Stomach (tissue), 8 donors: ENCODE measurements at regions not wholly inside any gene's neighbourhood (a gene's known extent, or its start where the extent isn't known, plus 50 kb on each side); places are given as distances from the start of the nearest gene placed in this dataset.
A peak's percentile ranks its signal among the peaks of the same experiment; 100 is the strongest.

Source experiments
- DNase-seq, 2 donors: peaks; one replicate each; pipeline versions ENCODE4 v3.0.0 to v3.0.0-alpha.2; 2013 to 2019
- H3K27ac ChIP-seq, 5 donors: fragments of 200-600 bp in 4 of 5; sonication (generic) in 4 of 5; one replicate each; pipeline ENCODE4 v1.5.1; 2013 to 2019; ENCODE audit warnings: mild to moderate bottlenecking in 1 of 5, moderate library complexity in 1 of 5
- H3K27me3 ChIP-seq, 3 donors: fragments of 200-600 bp; sonication (generic); one replicate each; pipeline ENCODE4 v1.5.1; 2017 to 2019; ENCODE audit warnings: mixed run types in 1 of 3
- H3K36me3 ChIP-seq, 4 donors: fragments of 200-600 bp; sonication (generic); 1 replicate in 3 of 4; 2 replicates in 1 of 4; pipeline ENCODE4 v1.5.1; 2016 to 2019
- H3K4me1 ChIP-seq, 4 donors: fragments of 200-600 bp; sonication (generic); one replicate each; pipeline ENCODE4 v1.5.1; 2016 to 2019
- H3K4me3 ChIP-seq, 4 donors: fragments of 200-600 bp; sonication (generic) in 3 of 4; one replicate each; pipeline ENCODE4 v1.5.1; 2016 to 2019; ENCODE audit warnings: mild to moderate bottlenecking in 1 of 4
- H3K9me3 ChIP-seq, 4 donors: fragments of 200-600 bp; sonication (generic); one replicate each; pipeline ENCODE4 v1.5.1; 2016 to 2019
- EP300 ChIP-seq: sonication (generic); formaldehyde crosslinking; IDR thresholded peaks from one replicate; pipeline ENCODE4 v1.6.1; 2017; ENCODE audit warnings: antibody characterized with exemption
- POLR2A ChIP-seq, 4 donors: fragments of 450-650 bp; IDR thresholded peaks; one replicate each; pipeline ENCODE4 v1.6.1; 2016; ENCODE audit warnings: antibody characterized with exemption in 4 of 4, control low read depth in 2 of 4, mild to moderate bottlenecking in 1 of 4, moderate library complexity in 1 of 4
- POLR2AphosphoS5 ChIP-seq, 3 donors: sonication (generic); formaldehyde crosslinking; IDR thresholded peaks; one replicate each; pipeline ENCODE4 v1.6.1; 2016; ENCODE audit warnings: antibody characterized with exemption in 3 of 3
- WGBS, 5 donors: extraction: QIAGEN DNeasy Blood & Tissue Kit in 3 of 5; methylation state at CpG; one replicate each; pipeline versions ENCODE4 v1.1.5 to v1.1.7; 2013 to 2018; 5-methylcytosine and 5-hydroxymethylcytosine counted together
- intact Hi-C: fragments of 100-400 bp; cut with DNase I; formaldehyde crosslinking; loops from one replicate; pipeline ENCODE4 v1.15.1; 2023; ENCODE audit warnings: low total_unique reads
- TF ChIP-seq, protein P1 (sequence below), 7 experiments: fragments of 450-650 bp in 4 of 7; fragments of 200-600 bp in 3 of 7; sonication (generic) in 3 of 7; IDR thresholded peaks; one replicate each; pipeline ENCODE4 v1.5.1; 2016 to 2019; ENCODE audit warnings: antibody characterized with exemption in 7 of 7, control low read depth in 2 of 7, mild to moderate bottlenecking in 1 of 7
- donor health status: healthy with polysubstance abuse.
- donor health status: Bipolar disorder and iron deficiency.
- donor health status: healthy.

DNA sequence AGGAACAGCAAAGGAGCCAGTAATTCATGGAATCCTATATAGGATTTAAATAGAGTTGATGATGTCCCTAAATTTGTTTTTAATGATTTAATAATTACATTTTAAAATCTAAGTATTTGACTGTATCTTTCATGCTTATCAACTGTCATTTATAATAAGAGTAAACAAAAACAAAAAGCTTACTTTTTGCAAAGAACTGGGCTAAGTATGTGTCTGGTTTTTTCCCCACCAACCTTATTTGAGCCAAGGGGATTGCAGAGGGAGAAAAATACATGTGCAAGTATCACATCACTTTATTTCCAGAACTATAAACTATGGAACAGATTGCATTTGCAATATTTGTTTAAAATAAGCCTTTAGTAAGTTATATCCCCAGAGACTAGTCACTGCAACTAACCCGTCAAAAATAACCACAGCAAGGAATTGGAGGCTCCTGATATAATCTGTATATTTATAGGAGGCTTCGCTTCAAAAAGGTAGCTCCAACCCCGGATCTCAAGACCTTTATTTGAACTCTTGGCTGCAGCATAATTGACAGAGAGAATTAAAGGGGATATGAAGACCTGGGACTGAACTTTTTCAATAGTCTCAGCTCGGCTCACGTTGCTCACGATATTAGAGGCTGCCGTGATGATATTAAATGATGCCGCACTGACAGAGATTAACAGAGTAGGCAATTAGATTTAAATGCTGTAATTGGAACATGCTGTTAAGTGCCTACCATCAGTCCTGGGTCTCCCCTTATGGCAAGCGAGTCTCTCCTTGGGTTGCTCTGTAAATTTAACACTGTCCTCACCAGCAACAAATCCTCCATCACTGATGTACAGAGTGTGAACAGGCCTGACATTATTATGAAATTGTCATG, 329.1 kb upstream of the NFIA start:
- no peaks in the 10 kb centered on the region for H3K27me3 ChIP-seq
- H3K4me1 ChIP-seq, result no peaks in the 10 kb centered on the region
- no peak overlapping the region for H3K27ac ChIP-seq
- DNase-seq, result no peak
- H3K9me3 ChIP-seq, result no peaks in the 10 kb centered on the region
- H3K36me3 ChIP-seq, result no peaks in the 10 kb centered on the region
- 66 to 82% (median 76%) methylated on average over 9 of the region's 9 CpGs for WGBS, 5 donors
- intact Hi-C loops, result no loop called here
- no peak overlapping the region for H3K4me3 ChIP-seq
- no peak for TF ChIP-seq EP300

GRCh38 chr1:60751306-60751705, 331.1 kb upstream of the NFIA start:
- WGBS, 5 donors, result 80 to 97% (median 93%) methylated on average over 1 of the region's 1 CpG
- intact Hi-C loops, result no loop called here
- Histone ChIP-seq H3K27ac (no peak overlapping the region), H3K4me3 (no peak overlapping the region), H3K27me3 (no peaks in the 10 kb centered on the region), H3K36me3 (no peaks in the 10 kb centered on the region), H3K4me1 (no peaks in the 10 kb centered on the region), H3K9me3 (no peaks in the 10 kb centered on the region)
- no peak for DNase-seq
- TF ChIP-seq, protein P1, sequence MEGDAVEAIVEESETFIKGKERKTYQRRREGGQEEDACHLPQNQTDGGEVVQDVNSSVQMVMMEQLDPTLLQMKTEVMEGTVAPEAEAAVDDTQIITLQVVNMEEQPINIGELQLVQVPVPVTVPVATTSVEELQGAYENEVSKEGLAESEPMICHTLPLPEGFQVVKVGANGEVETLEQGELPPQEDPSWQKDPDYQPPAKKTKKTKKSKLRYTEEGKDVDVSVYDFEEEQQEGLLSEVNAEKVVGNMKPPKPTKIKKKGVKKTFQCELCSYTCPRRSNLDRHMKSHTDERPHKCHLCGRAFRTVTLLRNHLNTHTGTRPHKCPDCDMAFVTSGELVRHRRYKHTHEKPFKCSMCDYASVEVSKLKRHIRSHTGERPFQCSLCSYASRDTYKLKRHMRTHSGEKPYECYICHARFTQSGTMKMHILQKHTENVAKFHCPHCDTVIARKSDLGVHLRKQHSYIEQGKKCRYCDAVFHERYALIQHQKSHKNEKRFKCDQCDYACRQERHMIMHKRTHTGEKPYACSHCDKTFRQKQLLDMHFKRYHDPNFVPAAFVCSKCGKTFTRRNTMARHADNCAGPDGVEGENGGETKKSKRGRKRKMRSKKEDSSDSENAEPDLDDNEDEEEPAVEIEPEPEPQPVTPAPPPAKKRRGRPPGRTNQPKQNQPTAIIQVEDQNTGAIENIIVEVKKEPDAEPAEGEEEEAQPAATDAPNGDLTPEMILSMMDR (IDR thresholded peaks at IDR 0.05), result no peak
- no peak for TF ChIP-seq POLR2AphosphoS5 (IDR thresholded peaks at IDR 0.05)
- no peak for TF ChIP-seq POLR2A (IDR thresholded peaks at IDR 0.05)
- no peak for TF ChIP-seq EP300

DNA sequence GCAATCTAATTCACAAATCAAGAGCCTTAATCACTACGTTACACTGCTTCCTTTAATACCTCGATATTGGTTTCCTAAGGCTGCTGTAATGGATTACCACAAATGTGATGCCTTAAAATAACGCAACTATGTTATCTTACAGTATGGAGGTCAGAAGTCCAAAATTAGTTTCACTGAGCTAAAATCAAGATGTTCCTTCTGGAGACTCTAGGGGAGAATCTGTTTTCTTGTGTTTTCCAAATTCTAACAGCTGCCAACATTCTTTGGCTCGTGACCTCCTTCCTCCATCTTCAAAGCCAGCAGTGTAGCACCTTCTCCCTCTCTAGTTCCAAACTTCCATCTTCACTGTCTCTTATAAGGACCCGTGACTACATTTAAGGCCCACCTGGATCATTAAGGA, 335.0 kb upstream of the NFIA start:
- 88 to 92% (median 89%) methylated on average over 5 of the region's 5 CpGs for WGBS, 5 donors
- no peaks in the 10 kb centered on the region for H3K9me3 ChIP-seq
- no peaks in the 10 kb centered on the region for H3K36me3 ChIP-seq
- no peaks in the 10 kb centered on the region for H3K4me1 ChIP-seq
- no peak overlapping the region for H3K27ac ChIP-seq
- H3K4me3 ChIP-seq, result no peak overlapping the region
- TF ChIP-seq POLR2AphosphoS5 (IDR thresholded peaks at IDR 0.05) (no peak), EP300 (no peak), POLR2A (IDR thresholded peaks at IDR 0.05) (no peak)
- TF ChIP-seq, protein P1 (IDR thresholded peaks at IDR 0.05), result no peak
- H3K27me3 ChIP-seq, result no peaks in the 10 kb centered on the region
- no peak for DNase-seq
- intact Hi-C loops, result no loop called here

- TF ChIP-seq POLR2A (IDR thresholded peaks at IDR 0.05) (no peak), POLR2AphosphoS5 (IDR thresholded peaks at IDR 0.05) (no peak), EP300 (no peak)
- intact Hi-C loops, result no loop called here
- H3K36me3 ChIP-seq, result no peaks in the 10 kb centered on the region
- H3K9me3 ChIP-seq, result no peaks in the 10 kb centered on the region
- H3K4me3 ChIP-seq, result no peak overlapping the region
- WGBS, 5 donors, result 59 to 67% (median 63%) methylated on average over 13 of the region's 13 CpGs
- DNase-seq, result peak in 1 of 2 donors; percentile 64
- no peak overlapping the region for H3K27ac ChIP-seq
- H3K27me3 ChIP-seq, result no peaks in the 10 kb centered on the region
- no peaks in the 10 kb centered on the region for H3K4me1 ChIP-seq
Observed at GRCh38 chr1:60746278-60746791, 336.0 kb upstream of the NFIA start.

DNA sequence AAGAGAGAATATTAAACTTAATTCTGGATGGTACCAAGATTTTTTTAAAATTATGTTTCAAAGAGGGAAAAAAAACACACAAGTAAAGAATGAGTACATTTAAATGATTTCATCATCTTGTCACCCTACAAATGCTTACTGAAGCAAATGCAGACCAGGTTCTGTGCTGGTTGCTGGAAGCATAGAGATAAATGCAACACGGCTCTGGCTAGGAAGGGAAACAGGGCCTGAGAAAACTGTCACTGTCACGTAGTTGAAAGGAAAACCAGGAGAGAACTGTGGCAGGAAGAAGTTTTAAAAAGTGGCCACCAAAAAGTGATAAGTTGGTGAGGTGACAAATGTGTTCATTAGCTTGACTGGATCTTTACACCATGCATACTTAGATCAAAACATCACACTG, 336.9 kb upstream of the NFIA start:
- Histone ChIP-seq H3K27me3 (no peaks in the 10 kb centered on the region), H3K4me3 (no peak overlapping the region), H3K27ac (no peak overlapping the region), H3K9me3 (no peaks in the 10 kb centered on the region), H3K36me3 (no peaks in the 10 kb centered on the region), H3K4me1 (no peaks in the 10 kb centered on the region)
- intact Hi-C loops, result no loop called here
- no peak for DNase-seq
- TF ChIP-seq, protein P1 (IDR thresholded peaks at IDR 0.05), result no peak
- no peak for TF ChIP-seq EP300
- TF ChIP-seq POLR2A (IDR thresholded peaks at IDR 0.05), result no peak
- TF ChIP-seq POLR2AphosphoS5 (IDR thresholded peaks at IDR 0.05), result no peak
- WGBS, 5 donors, result 69 to 81% (median 73%) methylated on average over 2 of the region's 2 CpGs
